Activated CD4-positive, alpha-beta T cell treated with anti-CD3 and anti-CD28 coated beads, Interleukin-2, amount 10 ng/mL, durations not matched to agents 7 days and 5 days (primary cell): ENCODE measurements at regions not wholly inside any gene's neighbourhood (a gene's known extent, or its start where the extent isn't known, plus 50 kb on each side); places are given as distances from the start of the nearest gene placed in this dataset.
"Not testable (repeated sequence)": the region's sequence is repeated elsewhere in the genome, so short reads cannot be mapped to it uniquely, and the experiment has no call there.

Experiments
- CTCF ChIA-PET: fragments of 350-600 bp; sonication (Branson Sonifier 250); formaldehyde crosslinking; loops from one replicate; lab custom pipeline; 2021; ENCODE audit warnings: antibody characterized with exemption; lab: Charles Lee
- POLR2A ChIA-PET: fragments of 350-600 bp; sonication (Branson Sonifier 250); formaldehyde crosslinking; loops from one replicate; lab custom pipeline; 2021; ENCODE audit warnings: antibody characterized with exemption; lab: Charles Lee
- DNase-seq: peaks from one replicate; pipeline ENCODE4 v3.0.0-alpha.2; 2020
- H3K27ac Mint-ChIP-seq: one replicate; pipeline ENCODE4 v1.8.0; 2021; ENCODE audit warnings: mild to moderate bottlenecking, moderate library complexity, mixed read lengths
- H3K27me3 Mint-ChIP-seq: one replicate; pipeline ENCODE4 v1.8.0; 2021; ENCODE audit warnings: mixed read lengths
- H3K36me3 Mint-ChIP-seq: one replicate; pipeline ENCODE4 v1.8.0; 2021; ENCODE audit warnings: low read depth, mixed read lengths
- H3K4me1 Mint-ChIP-seq: one replicate; pipeline ENCODE4 v1.8.0; 2021; ENCODE audit warnings: mixed read lengths
- H3K4me3 Mint-ChIP-seq: one replicate; pipeline ENCODE4 v1.8.0; 2021; ENCODE audit warnings: mild to moderate bottlenecking, moderate library complexity, mixed read lengths
- H3K9me3 Mint-ChIP-seq: one replicate; pipeline ENCODE4 v1.8.0; 2021; ENCODE audit warnings: mixed read lengths

DNA sequence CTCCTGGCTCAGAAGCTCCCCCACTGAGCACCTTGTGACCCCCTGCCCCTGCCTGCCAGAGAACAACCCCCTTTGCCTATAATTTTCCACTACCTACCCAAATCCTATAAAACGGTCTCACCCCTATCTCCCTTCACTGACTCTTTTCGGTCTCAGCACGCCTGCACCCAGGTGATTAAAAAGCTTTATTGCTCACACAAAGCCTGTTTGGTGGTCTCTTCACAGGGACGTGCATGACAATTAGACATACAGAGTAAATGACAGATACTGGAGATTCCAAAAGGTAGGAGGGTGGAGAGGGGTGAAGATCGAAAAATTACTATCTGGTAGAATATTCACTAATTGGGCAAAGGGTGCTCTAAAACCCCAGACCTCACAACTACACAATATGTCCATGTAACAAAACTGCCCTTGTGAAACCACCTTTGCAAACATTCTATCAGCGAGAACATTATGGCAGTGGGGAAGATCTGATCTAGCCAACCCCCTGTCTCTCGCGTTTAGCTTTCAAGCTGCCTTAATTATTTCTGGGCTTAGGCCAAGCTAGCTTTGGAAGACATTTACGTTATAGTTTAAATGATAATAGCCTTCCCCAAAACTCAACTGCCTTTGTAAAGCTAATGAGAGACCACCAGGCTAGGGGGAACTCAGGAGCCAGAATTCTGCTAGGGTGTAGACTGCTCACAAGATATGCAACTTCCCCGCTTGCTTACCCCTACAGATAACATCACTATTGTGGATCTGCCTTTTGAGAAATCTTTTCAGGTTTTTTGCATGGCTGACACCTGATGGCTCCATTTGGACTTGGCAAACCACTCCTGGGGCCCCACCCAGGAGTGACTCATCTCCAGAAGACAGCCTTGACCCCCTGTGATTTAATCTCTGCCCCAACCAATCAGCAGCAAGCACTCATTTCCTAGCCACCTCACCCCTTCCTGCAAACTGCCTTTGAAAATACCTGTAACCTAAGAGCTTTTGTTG lies 1534.0 kb upstream of the SPRY2 start:
- Mint-ChIP-seq H3K9me3 (peaks cover 12% of the 10 kb centered on the region), H3K4me1 (no peaks in the 10 kb centered on the region), H3K27ac (no peak overlapping the region), H3K4me3 (no peak overlapping the region), H3K27me3 (no peaks in the 10 kb centered on the region), H3K36me3 (no peaks in the 10 kb centered on the region)
- CTCF ChIA-PET = no interaction called here
- DNase-seq = no peak
- POLR2A ChIA-PET = no interaction called here

- ChIA-PET CTCF (no interaction called here), POLR2A (no interaction called here)
- no peak overlapping the region for H3K27ac Mint-ChIP-seq
- no peaks in the 10 kb centered on the region for H3K4me1 Mint-ChIP-seq
- H3K9me3 Mint-ChIP-seq = peaks cover 12% of the 10 kb centered on the region
- H3K27me3 Mint-ChIP-seq = no peaks in the 10 kb centered on the region
- DNase-seq = no peak
- H3K36me3 Mint-ChIP-seq = no peaks in the 10 kb centered on the region
- H3K4me3 Mint-ChIP-seq = no peak overlapping the region
Measured at GRCh38 chr13:81874253-81874652, 1533.3 kb upstream of the SPRY2 start.

GRCh38 chr13:81872581-81872980 lies 1531.7 kb upstream of the SPRY2 start:
- Mint-ChIP-seq H3K4me3 (no peak overlapping the region), H3K9me3 (peaks cover 21% of the 10 kb centered on the region), H3K4me1 (no peaks in the 10 kb centered on the region), H3K36me3 (no peaks in the 10 kb centered on the region), H3K27me3 (no peaks in the 10 kb centered on the region), H3K27ac (no peak overlapping the region)
- CTCF ChIA-PET = no interaction called here
- POLR2A ChIA-PET = no interaction called here
- DNase-seq = no peak

GRCh38 chr13:81871751-81872325 lies 1530.9 kb upstream of the SPRY2 start:
- H3K4me1 Mint-ChIP-seq, POLR2A ChIA-PET, H3K4me3 Mint-ChIP-seq, CTCF ChIA-PET, H3K36me3 Mint-ChIP-seq, H3K27me3 Mint-ChIP-seq, DNase-seq, H3K27ac Mint-ChIP-seq: not testable (repeated sequence)
- peaks cover 18% of the 10 kb centered on the region for H3K9me3 Mint-ChIP-seq

DNA sequence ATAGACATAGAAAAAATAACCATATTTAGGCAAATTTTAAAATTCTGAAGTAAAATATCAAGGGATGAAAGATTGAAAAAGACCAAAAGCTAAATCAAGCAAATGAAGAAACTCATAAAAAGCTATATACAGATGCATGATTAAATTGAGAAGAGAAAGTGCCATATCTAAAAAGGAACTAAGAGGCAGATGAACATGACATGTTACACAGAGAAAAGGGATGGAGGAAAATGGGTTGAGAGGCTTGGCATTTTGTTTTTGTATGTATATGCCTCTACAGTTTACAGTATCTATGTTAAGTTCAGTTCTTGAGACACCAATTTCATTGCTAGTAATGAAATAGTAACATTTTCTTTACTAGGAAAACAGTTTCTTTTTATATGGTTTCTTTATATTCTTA lies 1507.4 kb upstream of the SPRY2 start:
- Mint-ChIP-seq H3K9me3 (peaks cover 2% of the 10 kb centered on the region), H3K27ac (no peak overlapping the region), H3K27me3 (no peaks in the 10 kb centered on the region), H3K36me3 (no peaks in the 10 kb centered on the region), H3K4me3 (no peak overlapping the region), H3K4me1 (no peaks in the 10 kb centered on the region)
- no peak for DNase-seq
- POLR2A ChIA-PET = no interaction called here
- CTCF ChIA-PET = no interaction called here

DNA sequence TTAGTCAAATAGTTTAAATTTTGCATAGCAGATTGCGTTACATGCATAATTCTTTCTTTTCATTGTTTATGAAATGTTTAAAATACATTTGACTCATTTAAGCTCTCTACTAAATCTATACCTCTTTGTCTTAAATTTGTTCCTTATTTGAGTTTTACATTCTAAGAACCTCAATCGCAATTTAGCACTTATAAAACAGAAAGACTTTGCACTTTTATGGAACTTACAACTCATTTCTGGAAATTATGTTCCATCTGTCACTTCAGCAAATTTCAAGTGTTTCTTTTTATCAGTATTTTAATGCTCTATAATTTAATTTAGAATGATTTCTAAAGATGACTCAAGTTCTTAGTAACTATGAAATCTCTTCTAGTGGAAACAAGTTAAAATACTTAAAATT lies 1505.8 kb upstream of the SPRY2 start:
- Mint-ChIP-seq H3K36me3 (no peaks in the 10 kb centered on the region), H3K4me1 (no peaks in the 10 kb centered on the region), H3K27ac (no peak overlapping the region), H3K9me3 (peaks cover 5% of the 10 kb centered on the region), H3K27me3 (no peaks in the 10 kb centered on the region), H3K4me3 (no peak overlapping the region)
- ChIA-PET POLR2A (no interaction called here), CTCF (no interaction called here)
- DNase-seq = no peak

DNA sequence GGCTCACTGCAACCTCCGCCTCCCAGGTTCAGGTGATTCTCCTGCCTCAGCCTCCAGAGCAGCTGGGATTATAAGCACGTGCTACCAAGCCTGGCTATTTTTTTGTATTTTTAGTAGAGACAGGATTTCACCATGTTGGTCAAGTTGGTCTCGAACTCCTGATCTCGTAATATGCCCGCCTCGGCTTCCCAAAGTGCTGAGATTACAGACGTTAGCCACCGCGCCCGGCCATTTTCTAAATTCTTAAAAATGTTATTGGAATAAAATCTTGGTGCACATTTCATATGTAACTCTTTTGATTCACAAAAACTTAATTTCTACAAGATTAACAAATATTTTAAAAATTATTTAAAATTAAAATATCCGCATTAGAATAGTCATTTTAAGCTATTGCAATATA lies 1480.3 kb upstream of the SPRY2 start:
- ChIA-PET CTCF (interaction anchor here (0.6 kb wide), 1 partner anchor 28 kb away, joined by 4 read pairs; no protein-coding TSS in a partner anchor), POLR2A (no interaction called here)
- H3K4me1 Mint-ChIP-seq = no peaks in the 10 kb centered on the region
- DNase-seq = no peak
- H3K36me3 Mint-ChIP-seq = no peaks in the 10 kb centered on the region
- no peaks in the 10 kb centered on the region for H3K27me3 Mint-ChIP-seq
- no peak overlapping the region for H3K27ac Mint-ChIP-seq
- peaks cover 4% of the 10 kb centered on the region for H3K9me3 Mint-ChIP-seq
- no peak overlapping the region for H3K4me3 Mint-ChIP-seq

DNA sequence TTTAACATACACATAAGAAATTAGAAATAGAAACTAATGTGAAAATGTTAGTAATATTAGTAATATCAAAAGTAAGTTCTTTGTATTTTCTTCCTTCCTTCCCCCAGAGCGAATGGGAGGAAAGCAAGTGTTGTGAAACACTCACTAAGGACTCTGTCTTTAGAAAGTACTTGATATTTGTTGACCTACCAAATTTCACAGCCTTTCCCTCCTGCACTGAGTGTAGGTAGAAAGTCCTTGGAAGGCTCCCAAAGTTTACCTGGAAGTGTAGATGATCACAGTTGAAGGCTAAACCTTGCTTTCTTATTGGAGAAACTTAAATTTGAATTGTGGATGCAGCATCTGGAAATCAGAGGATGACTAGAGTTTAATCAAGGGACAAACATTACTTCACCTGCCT lies 1459.5 kb upstream of the SPRY2 start:
- ChIA-PET CTCF (no interaction called here), POLR2A (no interaction called here)
- no peak for DNase-seq
- H3K9me3 Mint-ChIP-seq = no peaks in the 10 kb centered on the region
- no peak overlapping the region for H3K27ac Mint-ChIP-seq
- no peaks in the 10 kb centered on the region for H3K36me3 Mint-ChIP-seq
- no peaks in the 10 kb centered on the region for H3K27me3 Mint-ChIP-seq
- H3K4me3 Mint-ChIP-seq = no peak overlapping the region
- H3K4me1 Mint-ChIP-seq = no peaks in the 10 kb centered on the region

- no peak overlapping the region for H3K4me3 Mint-ChIP-seq
- no peaks in the 10 kb centered on the region for H3K9me3 Mint-ChIP-seq
- no peak overlapping the region for H3K27ac Mint-ChIP-seq
- no peaks in the 10 kb centered on the region for H3K36me3 Mint-ChIP-seq
- POLR2A ChIA-PET = no interaction called here
- DNase-seq = no peak
- H3K4me1 Mint-ChIP-seq = no peaks in the 10 kb centered on the region
- CTCF ChIA-PET = no interaction called here
- no peaks in the 10 kb centered on the region for H3K27me3 Mint-ChIP-seq
Measured at GRCh38 chr13:81795710-81796109, 1454.8 kb upstream of the SPRY2 start.

DNA sequence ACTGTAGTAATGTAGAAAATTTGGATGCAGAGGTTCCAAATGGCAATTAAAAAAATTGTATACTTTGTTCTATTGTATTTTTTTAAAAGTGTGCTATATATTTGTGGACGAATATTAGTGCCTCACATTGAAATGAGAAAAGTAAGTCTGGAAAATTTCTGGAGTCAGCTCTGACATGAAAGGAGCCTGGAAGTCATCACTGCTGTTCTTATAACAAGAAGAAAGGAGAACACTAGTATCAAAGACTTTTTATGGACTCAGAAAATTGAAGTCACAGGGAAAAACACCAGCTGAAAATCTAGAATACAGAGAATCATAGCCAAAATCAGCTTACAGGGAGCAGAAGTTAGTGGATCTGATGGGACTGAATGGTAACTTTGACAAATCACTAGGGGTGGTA lies 1450.7 kb upstream of the SPRY2 start:
- Mint-ChIP-seq H3K36me3 (no peaks in the 10 kb centered on the region), H3K4me3 (no peak overlapping the region), H3K27ac (no peak overlapping the region), H3K9me3 (peaks cover 2% of the 10 kb centered on the region), H3K27me3 (no peaks in the 10 kb centered on the region), H3K4me1 (no peaks in the 10 kb centered on the region)
- POLR2A ChIA-PET = no interaction called here
- CTCF ChIA-PET = no interaction called here
- DNase-seq = no peak

GRCh38 chr13:81781471-81781870 lies 1440.5 kb upstream of the SPRY2 start:
- Mint-ChIP-seq H3K36me3 (no peaks in the 10 kb centered on the region), H3K27ac (no peak overlapping the region), H3K9me3 (peaks cover 10% of the 10 kb centered on the region), H3K4me1 (no peaks in the 10 kb centered on the region), H3K27me3 (no peaks in the 10 kb centered on the region), H3K4me3 (no peak overlapping the region)
- POLR2A ChIA-PET = no interaction called here
- DNase-seq = no peak
- CTCF ChIA-PET = no interaction called here

DNA sequence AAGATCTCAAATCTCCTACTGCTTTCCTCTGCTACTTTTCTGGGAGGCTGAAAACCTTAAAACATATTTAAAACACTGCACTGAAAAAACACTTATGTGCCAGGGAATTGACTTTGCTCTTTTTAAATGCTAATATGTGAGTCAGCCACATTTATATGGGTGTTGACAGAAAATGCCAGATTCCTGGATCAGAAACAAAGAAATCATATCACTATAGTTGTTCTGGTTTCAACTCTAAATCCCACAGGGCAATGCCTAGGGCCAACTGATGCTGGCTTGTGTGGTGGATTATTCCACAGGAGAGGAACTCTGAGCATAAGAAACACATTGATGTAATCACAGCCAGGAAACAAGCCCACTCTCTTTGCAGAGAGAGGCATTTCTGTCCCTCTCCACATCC lies 1439.0 kb upstream of the SPRY2 start:
- H3K4me3 Mint-ChIP-seq = no peak overlapping the region
- H3K27ac Mint-ChIP-seq = no peak overlapping the region
- no peaks in the 10 kb centered on the region for H3K27me3 Mint-ChIP-seq
- H3K4me1 Mint-ChIP-seq = no peaks in the 10 kb centered on the region
- H3K9me3 Mint-ChIP-seq = peaks cover 12% of the 10 kb centered on the region
- CTCF ChIA-PET = no interaction called here
- POLR2A ChIA-PET = no interaction called here
- DNase-seq = no peak
- H3K36me3 Mint-ChIP-seq = no peaks in the 10 kb centered on the region

DNA sequence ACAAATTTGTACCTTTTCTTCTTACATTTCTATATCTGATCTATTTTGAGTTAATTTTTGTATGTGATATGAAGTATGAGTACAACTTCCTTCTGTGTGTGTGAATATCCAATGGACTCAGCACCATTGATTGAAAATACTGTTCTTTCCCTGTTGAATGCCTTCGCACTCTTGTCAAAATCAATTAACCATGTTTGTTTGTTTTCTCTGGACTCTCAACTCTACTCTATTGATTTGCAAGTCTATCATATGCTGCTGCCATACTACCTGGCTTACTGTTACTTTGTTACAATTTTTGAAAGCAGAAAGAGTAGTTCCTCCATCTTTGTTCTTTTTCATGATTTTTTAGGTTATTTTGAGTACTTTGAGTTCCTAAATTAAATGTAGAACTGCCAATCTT lies 1437.4 kb upstream of the SPRY2 start:
- Mint-ChIP-seq H3K4me3 (no peak overlapping the region), H3K4me1 (no peaks in the 10 kb centered on the region), H3K36me3 (no peaks in the 10 kb centered on the region), H3K27ac (no peak overlapping the region), H3K27me3 (no peaks in the 10 kb centered on the region), H3K9me3 (peaks cover 11% of the 10 kb centered on the region)
- POLR2A ChIA-PET = no interaction called here
- no peak for DNase-seq
- CTCF ChIA-PET = no interaction called here
